Mucosa of descending colon (tissue), 3 donors: ENCODE measurements at regions not wholly inside any gene's neighbourhood (a gene's known extent, or its start where the extent isn't known, plus 50 kb on each side); places are given as distances from the start of the nearest gene placed in this dataset.

Source experiments
- ATAC-seq: fragments of 200-7000 bp; cut with Tn5 transposase; one replicate; pipeline ENCODE4 v1.9.1; 2020; ENCODE audit warnings: mild to moderate bottlenecking, moderate library complexity
- DNase-seq, 3 donors: peaks; one replicate each; pipeline ENCODE4 v3.0.0-alpha.2; 2020
- H3K36me3 ChIP-seq: fragments of 200-600 bp; one replicate; pipeline ENCODE4 v1.8.0; 2021; ENCODE audit warnings: low read depth, mild to moderate bottlenecking
- H3K4me1 ChIP-seq: fragments of 200-600 bp; one replicate; pipeline ENCODE4 v1.8.0; 2021; ENCODE audit warnings: low read depth, mild to moderate bottlenecking
- H3K4me3 ChIP-seq: fragments of 200-600 bp; one replicate; pipeline ENCODE4 v1.8.0; 2021; ENCODE audit warnings: mild to moderate bottlenecking
- H3K9me3 ChIP-seq: fragments of 200-600 bp; one replicate; pipeline ENCODE4 v1.8.0; 2021; ENCODE audit warnings: mild to moderate bottlenecking
- intact Hi-C, 2 donors: fragments of 100-400 bp; cut with DNase I in 1 of 2; cut with micrococcal nuclease in 1 of 2; formaldehyde crosslinking; loops; one replicate each; pipeline versions ENCODE4 v1.11.0 to v1.11.1; 2022; cut with DNase I, micrococcal nuclease
- TF ChIP-seq, protein P1 (sequence below): fragments of 200-600 bp; IDR thresholded peaks from one replicate; pipeline ENCODE4 v1.8.0; 2022; ENCODE audit warnings: antibody characterized with exemption, mild to moderate bottlenecking
- donor health status: DM: no; HTN: no; CAD: no; lungs with moderate emphysema.
- donor health status: DM: no; HTN: no; CAD: no.
- donor health status: DM: no; HTN: yes; CAD: no.

DNA sequence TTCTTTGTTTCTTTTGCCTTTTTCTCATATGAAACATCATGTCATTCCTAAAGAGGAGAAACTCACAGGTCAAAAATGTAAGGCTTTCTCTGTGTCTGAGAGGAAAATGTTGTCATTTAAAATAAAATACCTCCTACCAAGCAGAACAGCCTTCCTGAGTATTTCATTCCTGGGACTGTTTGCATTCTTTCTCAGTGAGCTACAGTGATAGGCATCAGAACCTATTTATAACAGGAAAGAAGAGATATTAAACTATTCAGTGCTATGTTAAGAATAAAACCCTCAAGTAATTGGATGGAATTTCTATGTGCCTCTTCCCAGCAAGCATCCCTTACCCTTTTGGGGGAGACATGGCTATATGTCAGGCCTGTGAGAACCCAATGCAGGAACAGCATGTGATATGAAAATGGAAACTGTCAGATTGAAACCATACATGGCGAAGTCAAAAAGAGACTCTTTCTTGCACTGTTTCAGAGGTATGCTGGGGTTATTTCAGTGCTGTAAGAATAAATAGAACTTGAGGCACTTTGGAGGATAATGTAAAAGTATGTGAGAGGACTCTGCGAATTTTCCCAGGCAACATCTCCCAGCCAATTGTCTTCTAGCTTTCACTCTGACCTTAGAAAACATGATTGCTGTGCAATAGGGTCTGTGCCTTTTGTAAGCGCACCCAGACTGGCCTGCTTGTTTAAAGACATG, 133.8 kb upstream of the CCN2 start:
- intact Hi-C loops: no loop called here
- DNase-seq: no peak
- Histone ChIP-seq H3K9me3 (no peaks in the 10 kb centered on the region), H3K4me1 (no peaks in the 10 kb centered on the region), H3K4me3 (no peak overlapping the region), H3K36me3 (no peaks in the 10 kb centered on the region)
- ATAC-seq: no peak
- TF ChIP-seq, protein P1, sequence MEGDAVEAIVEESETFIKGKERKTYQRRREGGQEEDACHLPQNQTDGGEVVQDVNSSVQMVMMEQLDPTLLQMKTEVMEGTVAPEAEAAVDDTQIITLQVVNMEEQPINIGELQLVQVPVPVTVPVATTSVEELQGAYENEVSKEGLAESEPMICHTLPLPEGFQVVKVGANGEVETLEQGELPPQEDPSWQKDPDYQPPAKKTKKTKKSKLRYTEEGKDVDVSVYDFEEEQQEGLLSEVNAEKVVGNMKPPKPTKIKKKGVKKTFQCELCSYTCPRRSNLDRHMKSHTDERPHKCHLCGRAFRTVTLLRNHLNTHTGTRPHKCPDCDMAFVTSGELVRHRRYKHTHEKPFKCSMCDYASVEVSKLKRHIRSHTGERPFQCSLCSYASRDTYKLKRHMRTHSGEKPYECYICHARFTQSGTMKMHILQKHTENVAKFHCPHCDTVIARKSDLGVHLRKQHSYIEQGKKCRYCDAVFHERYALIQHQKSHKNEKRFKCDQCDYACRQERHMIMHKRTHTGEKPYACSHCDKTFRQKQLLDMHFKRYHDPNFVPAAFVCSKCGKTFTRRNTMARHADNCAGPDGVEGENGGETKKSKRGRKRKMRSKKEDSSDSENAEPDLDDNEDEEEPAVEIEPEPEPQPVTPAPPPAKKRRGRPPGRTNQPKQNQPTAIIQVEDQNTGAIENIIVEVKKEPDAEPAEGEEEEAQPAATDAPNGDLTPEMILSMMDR: no peak

DNA sequence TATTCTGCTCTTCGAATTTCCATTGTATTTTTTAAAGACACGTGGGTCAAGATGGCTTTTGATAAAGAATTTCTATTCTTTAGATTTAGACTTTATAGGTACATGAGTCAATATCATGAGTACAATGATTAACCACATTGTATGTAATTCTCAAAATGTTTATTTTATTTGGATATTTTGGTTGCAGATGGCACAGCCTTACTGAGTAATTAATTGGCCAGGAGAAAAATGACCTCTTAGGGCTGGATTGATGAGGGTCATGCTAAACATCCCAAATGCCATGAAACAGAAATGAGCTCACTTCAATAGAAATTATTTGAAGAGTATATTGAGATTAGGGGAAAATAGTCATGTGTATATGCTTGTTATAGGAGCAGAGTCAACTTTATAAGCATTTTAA, 131.2 kb upstream of the CCN2 start:
- Histone ChIP-seq H3K36me3 (no peaks in the 10 kb centered on the region), H3K4me1 (no peaks in the 10 kb centered on the region), H3K9me3 (no peaks in the 10 kb centered on the region), H3K4me3 (no peak overlapping the region)
- DNase-seq (no peak), ATAC-seq (no peak)
- intact Hi-C loops: no loop called here
- TF ChIP-seq, protein P1: no peak

DNA sequence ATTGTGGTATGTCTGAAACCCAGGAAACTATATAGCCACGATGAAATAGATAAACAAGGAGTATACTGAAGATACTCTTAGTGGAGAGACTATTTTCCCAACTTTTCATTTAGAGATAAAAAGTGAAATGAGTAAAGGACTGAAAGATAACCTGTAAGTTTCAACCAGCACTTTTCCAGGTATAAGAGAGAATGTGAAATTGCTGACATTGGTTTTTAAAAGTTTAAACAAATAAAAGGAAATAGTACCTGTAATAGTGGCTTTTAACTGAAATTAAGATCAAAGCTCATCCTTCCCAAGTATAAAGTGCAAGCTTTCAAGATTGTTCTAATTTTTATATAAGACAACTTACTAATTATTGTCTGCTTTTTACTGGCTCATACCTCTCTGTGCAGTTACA, 130.2 kb upstream of the CCN2 start:
- Histone ChIP-seq H3K9me3 (no peaks in the 10 kb centered on the region), H3K4me3 (no peak overlapping the region), H3K4me1 (no peaks in the 10 kb centered on the region), H3K36me3 (no peaks in the 10 kb centered on the region)
- intact Hi-C loops: no loop called here
- no peak for DNase-seq
- no peak for ATAC-seq
- TF ChIP-seq, protein P1: no peak

DNA sequence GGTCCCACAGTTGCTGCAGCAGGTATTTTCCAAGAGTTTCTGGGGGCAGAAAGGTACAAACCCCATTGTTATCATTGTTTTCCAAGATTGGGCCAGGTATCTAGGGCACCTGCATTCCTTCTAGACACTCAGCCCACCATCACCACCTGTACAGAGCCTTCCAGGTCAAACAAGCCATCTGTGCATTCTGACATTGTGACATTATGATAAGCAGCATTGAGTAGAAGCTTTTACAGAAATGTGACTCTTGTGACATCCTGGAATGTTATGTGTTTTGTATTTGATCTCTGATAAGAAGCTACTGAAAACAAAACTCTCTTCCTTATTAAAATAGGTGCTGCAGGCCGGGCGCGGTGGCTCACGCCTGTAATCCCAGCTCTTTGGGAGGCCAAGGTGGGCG, 128.1 kb upstream of the CCN2 start:
- no peak for ATAC-seq
- H3K4me3 ChIP-seq: no peak overlapping the region
- no peaks in the 10 kb centered on the region for H3K36me3 ChIP-seq
- no peaks in the 10 kb centered on the region for H3K4me1 ChIP-seq
- no peak for DNase-seq
- TF ChIP-seq, protein P1: no peak
- no peaks in the 10 kb centered on the region for H3K9me3 ChIP-seq
- intact Hi-C loops: no loop called here

DNA sequence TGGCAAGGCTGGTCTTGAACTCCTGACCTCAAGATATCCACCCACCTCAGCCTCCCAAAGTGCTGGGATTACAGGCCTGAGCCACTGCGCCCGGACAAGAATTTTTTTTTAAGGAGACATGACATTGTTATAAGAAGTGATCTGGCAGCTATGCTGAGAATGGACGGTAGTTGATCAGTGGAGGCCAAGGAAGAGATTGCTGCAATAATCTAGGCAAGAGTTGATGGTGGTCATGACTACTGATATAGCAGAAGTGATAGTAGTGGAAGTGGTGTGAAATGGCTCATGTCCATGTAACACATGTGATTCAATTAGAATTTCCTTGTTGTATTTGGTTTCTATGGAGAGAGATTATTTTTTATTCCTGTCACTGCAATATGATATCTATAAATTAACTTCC, 125.3 kb upstream of the CCN2 start:
- H3K4me1 ChIP-seq: no peaks in the 10 kb centered on the region
- H3K9me3 ChIP-seq: no peaks in the 10 kb centered on the region
- no peak overlapping the region for H3K4me3 ChIP-seq
- ATAC-seq (no peak), DNase-seq (no peak)
- TF ChIP-seq, protein P1: no peak
- no peaks in the 10 kb centered on the region for H3K36me3 ChIP-seq
- intact Hi-C loops: no loop called here

DNA sequence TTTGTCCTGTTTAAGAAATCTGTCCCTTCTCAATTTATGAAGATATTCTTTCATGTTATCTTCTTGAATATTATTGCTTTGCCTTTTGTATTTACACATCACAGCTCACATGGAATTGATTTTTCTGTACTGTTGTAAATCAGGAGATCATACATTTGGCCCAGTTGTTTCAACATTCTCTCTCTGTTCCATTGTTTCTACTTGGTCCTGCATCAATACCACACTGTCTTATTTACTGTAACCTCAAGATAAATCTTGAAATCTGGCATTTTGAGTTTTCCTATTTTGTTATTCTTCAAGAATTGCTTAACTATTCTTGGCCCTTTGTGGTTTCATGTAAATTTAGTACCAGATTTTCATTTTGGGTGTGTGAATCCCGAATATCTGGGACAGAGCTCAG, 121.7 kb upstream of the CCN2 start:
- no peak for DNase-seq

More for the DNA sequence above, 121.7 kb upstream of the CCN2 start:
- Histone ChIP-seq H3K4me3 (no peak overlapping the region), H3K9me3 (no peaks in the 10 kb centered on the region), H3K36me3 (no peaks in the 10 kb centered on the region), H3K4me1 (no peaks in the 10 kb centered on the region)
- TF ChIP-seq, protein P1: no peak
- no peak for ATAC-seq
- intact Hi-C loops: no loop called here
